Lung (tissue), 11 donors: ENCODE measurements at regions not wholly inside any gene's neighbourhood (a gene's known extent, or its start where the extent isn't known, plus 50 kb on each side); places are given as distances from the start of the nearest gene placed in this dataset.

Source experiments
- ATAC-seq: fragments of 200-7000 bp; cut with Tn5 transposase; one replicate; pipeline ENCODE4 v1.9.1; 2020; ENCODE audit warnings: moderate number of reproducible peaks; ENCODE audit not compliant: insufficient read depth, low FRiP score
- DNase-seq, 3 donors: peaks; one replicate each; pipeline ENCODE4 v3.0.0-alpha.2; 2013 to 2017
- H3K27ac ChIP-seq, 2 donors: one replicate each; pipeline ENCODE4 v1.5.1; 2013; ENCODE audit warnings: mild to moderate bottlenecking in 2 of 2, moderate library complexity in 2 of 2, control low read depth in 1 of 2, inconsistent platforms in 1 of 2, low read depth in 1 of 2, low read length in 1 of 2
- H3K27me3 ChIP-seq, 3 donors: one replicate each; pipeline ENCODE4 v1.5.1; 2013; ENCODE audit warnings: low read length in 2 of 3; ENCODE audit not compliant: control insufficient read depth in 3 of 3, insufficient read depth in 3 of 3
- H3K36me3 ChIP-seq, 4 donors: one replicate each; pipeline ENCODE4 v1.5.1; 2013; ENCODE audit warnings: low read length in 4 of 4, mild to moderate bottlenecking in 1 of 4, moderate library complexity in 1 of 4; ENCODE audit not compliant: control insufficient read depth in 4 of 4, insufficient read depth in 4 of 4
- H3K4me1 ChIP-seq, 5 donors: one replicate each; pipeline ENCODE4 v1.5.1; 2013; ENCODE audit warnings: low read length in 5 of 5, mild to moderate bottlenecking in 2 of 5, moderate library complexity in 1 of 5; ENCODE audit not compliant: control insufficient read depth in 5 of 5, insufficient read depth in 5 of 5
- H3K4me3 ChIP-seq: one replicate; pipeline ENCODE4 v1.5.1; 2013; ENCODE audit warnings: mild to moderate bottlenecking, control low read depth, moderate library complexity
- H3K9ac ChIP-seq, 2 donors: one replicate each; pipeline ENCODE4 v1.5.1; 2013; ENCODE audit warnings: low read length in 2 of 2, control low read depth in 1 of 2; ENCODE audit not compliant: insufficient read depth in 1 of 2
- H3K9me3 ChIP-seq, 4 donors: one replicate each; pipeline ENCODE4 v1.5.1; 2013; ENCODE audit warnings: low read length in 3 of 4, mild to moderate bottlenecking in 1 of 4, moderate library complexity in 1 of 4; ENCODE audit not compliant: control insufficient read depth in 4 of 4, insufficient read depth in 3 of 4
- CTCF ChIP-seq: IDR thresholded peaks from 2 replicates; pipeline ENCODE4 v1.5.1; 2012; ENCODE audit warnings: mild to moderate bottlenecking; ENCODE audit errors: control extremely low read depth, extremely low read depth
- WGBS, 2 donors: extraction: QIAGEN DNeasy Blood & Tissue Kit; methylation state at CpG; one replicate each; pipeline ENCODE4 v1.1.7; 2013; 5-methylcytosine and 5-hydroxymethylcytosine counted together
- donor health status: control.
- donor health status: control.
- donor health status: Bipolar disorder and iron deficiency.
- donor health status: healthy.
- donor health status: DM: yes; HTN: yes; CAD: no.

GRCh38 chr17:79159471-79159870 lies 84.8 kb downstream of the ENGASE start:
- no peak for ATAC-seq
- Histone ChIP-seq H3K36me3 (no peaks in the 10 kb centered on the region), H3K27ac (no peak overlapping the region), H3K27me3 (peaks cover 0 to 10% (median 0%) of the 10 kb centered on the region in 3 donors), H3K4me3 (no peak overlapping the region), H3K9ac (no peak overlapping the region), H3K4me1 (no peaks in the 10 kb centered on the region), H3K9me3 (no peaks in the 10 kb centered on the region)
- no peak for DNase-seq
- WGBS, 2 donors: 81 to 90% methylated on average over 6 of the region's 6 CpGs
- no peak for TF ChIP-seq CTCF

GRCh38 chr17:79156463-79157095 lies 82.0 kb downstream of the ENGASE start:
- WGBS, 2 donors: 80 to 84% methylated on average over 19 of the region's 19 CpGs
- no peaks in the 10 kb centered on the region for H3K9me3 ChIP-seq
- H3K4me3 ChIP-seq: no peak overlapping the region
- H3K27ac ChIP-seq: no peak overlapping the region
- TF ChIP-seq CTCF: no peak
- H3K9ac ChIP-seq: no peak overlapping the region
- ATAC-seq (no peak), DNase-seq (no peak)
- H3K27me3 ChIP-seq: peaks cover 0 to 8% (median 0%) of the 10 kb centered on the region in 3 donors
- H3K4me1 ChIP-seq: no peaks in the 10 kb centered on the region
- no peaks in the 10 kb centered on the region for H3K36me3 ChIP-seq

- no peak overlapping the region for H3K27ac ChIP-seq
- no peak for TF ChIP-seq CTCF
- no peak overlapping the region for H3K4me3 ChIP-seq
- DNase-seq (no peak), ATAC-seq (no peak)
- H3K9ac ChIP-seq: no peak overlapping the region
- 82 to 89% methylated on average over 11 to 12 of the region's 12 CpGs for WGBS, 2 donors
- no peaks in the 10 kb centered on the region for H3K4me1 ChIP-seq
- H3K9me3 ChIP-seq: no peaks in the 10 kb centered on the region
- no peaks in the 10 kb centered on the region for H3K36me3 ChIP-seq
- H3K27me3 ChIP-seq: peaks cover 0 to 8% (median 0%) of the 10 kb centered on the region in 3 donors
Measured at GRCh38 chr17:79155701-79156100, 81.1 kb downstream of the ENGASE start.
